C1 segment of cervical spinal cord (tissue), 14 donors: ENCODE measurements at regions not wholly inside any gene's neighbourhood (a gene's known extent, or its start where the extent isn't known, plus 50 kb on each side); places are given as distances from the start of the nearest gene placed in this dataset.
"Not testable (repeated sequence)": the region's sequence is repeated elsewhere in the genome, so short reads cannot be mapped to it uniquely, and the experiment has no call there.

Experiments
- DNase-seq, 14 donors: peaks; one replicate each; lab custom pipeline; 2025; lab: John Stamatoyannopoulos, UW

- no peak for DNase-seq
Observed at GRCh38 chr6:91241946-91242613, 655.2 kb upstream of the MAP3K7 start.

GRCh38 chr6:91240878-91241603 lies 654.2 kb upstream of the MAP3K7 start:
- no peak for DNase-seq

DNA sequence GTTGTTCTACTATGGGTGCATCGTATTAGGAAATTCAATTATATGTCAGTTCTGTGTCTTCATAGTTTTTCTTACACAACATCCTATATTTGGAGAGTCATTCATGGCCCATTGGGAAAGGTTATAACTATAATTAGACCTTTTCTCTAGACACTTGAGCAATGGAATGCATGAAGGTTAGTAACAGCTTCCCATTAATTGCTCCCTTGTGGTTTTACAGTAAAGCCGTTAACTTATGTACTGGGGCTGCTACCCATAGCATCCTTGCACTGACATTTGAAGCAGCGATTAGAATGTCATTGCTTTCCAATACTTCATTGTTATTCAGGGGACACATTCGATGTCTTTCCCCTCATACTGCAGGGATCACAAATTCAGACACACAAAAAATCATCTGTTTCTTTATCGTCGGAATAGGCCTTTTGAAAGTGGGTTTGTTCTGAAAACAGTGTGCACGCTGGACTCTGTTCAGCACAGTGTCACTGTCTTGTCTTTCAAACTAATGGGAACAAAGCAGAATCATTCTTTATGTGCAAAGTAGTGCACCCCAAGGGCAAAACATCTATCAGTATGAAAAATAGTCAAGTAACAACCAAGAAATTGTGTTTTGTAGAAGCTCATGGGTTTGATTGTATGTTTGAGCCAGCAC lies 634.3 kb upstream of the MAP3K7 start:
- DNase-seq, result no peak

GRCh38 chr6:91213229-91213901 lies 626.5 kb upstream of the MAP3K7 start:
- DNase-seq, result no peak

DNA sequence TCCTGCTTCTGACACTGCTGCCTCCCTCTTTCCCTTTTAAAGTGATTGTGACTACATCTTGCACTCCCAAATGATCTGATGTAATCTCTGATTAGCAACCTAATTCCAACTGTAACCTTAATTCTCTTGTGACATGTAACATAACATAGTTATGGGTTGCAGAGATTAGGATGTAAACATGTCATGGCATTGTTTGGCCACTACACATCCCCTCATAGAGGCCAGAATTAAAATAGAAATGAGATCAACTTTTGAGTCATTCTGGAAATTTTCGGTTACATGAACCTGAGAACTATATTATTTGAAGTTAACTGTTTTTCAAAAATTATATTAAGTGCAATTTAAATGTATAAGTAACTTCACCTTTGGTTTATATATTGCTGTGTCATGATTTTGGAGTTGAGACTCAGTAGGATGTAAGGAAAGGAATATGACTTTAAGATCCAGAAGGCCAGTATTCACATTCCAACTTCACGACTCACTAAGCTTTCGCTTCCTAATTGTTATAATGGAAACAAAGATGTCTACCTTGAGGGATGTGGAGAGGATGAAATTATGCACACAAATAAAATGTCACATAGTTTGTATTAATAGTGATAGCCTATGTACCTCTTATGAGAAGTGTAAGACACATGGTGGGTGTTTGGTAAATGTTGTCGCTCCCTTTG lies 611.9 kb upstream of the MAP3K7 start:
- no peak for DNase-seq

DNA sequence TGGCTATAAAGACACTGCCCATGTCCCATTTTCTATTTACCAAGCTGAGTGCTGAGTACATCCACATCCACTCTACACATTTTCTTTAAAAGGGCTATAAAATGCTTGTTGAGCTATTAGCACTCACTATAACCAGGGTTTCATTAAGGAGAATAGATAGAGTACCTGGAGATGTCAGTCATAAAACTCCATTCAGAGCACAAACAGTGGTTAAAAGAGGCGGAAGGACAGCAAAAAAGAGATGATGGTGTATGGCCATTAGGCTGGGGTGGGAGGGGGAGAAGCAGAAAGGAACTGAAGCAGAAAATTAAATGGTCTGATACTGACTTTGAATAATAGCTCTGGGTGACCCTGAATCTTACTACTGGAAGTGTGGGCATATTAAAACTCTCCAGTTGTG lies 609.9 kb upstream of the MAP3K7 start:
- no peak for DNase-seq

DNA sequence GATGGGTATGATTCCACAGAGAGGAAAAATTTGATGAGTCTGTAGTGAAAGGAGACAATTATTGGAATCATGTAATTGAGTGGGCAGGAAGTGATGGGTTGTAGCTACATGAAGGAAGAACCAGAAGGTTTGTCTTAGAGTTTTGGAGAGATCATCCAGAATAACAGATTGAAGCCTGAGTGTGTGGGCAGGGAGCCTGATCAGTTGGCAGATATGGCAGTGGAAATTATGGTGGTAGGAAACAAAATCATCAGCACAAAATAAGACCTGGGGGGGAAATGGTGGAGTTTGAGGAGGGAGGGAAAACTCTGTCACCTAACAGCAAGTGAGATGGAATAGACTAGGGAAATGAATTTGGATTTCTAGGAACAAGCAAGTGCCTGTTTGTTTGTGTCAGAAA lies 606.6 kb upstream of the MAP3K7 start:
- peak in 2 of 14 donors; percentile 4 to 73 for DNase-seq

DNA sequence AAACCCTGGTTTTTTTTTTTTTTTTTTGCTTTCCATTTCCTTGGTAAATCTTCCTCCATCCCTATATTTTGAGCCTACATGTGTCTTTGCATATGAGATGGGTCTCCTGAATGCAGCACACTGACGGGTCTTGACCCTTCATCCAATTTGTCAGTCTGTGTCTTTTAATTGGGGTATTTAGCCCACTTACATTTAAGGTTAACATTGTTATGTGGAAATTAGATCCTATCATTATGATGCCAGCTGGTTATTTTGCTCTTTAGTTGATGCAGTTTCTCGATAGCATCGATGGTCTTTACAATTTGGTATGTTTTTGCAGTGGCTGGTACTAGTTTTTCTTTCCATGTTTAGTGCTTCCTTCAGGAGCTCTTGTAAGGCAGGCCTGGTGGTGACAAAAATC lies 603.2 kb upstream of the MAP3K7 start:
- DNase-seq, result not testable (repeated sequence)

GRCh38 chr6:91185072-91185471 lies 598.2 kb upstream of the MAP3K7 start:
- DNase-seq, result no peak

DNA sequence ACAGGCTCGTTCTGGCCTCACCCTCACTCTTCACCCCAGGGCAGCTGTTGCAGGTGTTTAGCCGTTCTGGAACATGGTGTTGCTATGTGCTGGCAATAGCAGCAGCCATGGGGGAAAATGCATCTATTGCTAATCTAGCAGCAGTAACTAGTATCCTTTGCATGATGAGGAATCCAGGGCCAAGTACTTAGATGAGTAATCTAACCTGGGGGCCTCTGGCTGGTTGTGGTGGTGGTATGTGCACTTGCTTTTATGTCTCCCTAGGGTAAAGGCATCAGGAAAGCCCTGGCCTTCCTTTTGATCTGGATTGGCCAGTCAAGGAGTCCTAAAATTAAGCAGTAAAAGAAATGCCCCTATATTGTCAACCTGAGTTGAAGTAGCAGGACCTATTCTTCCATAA lies 594.5 kb upstream of the MAP3K7 start:
- DNase-seq, result no peak

GRCh38 chr6:91173651-91174050 lies 586.8 kb upstream of the MAP3K7 start:
- DNase-seq, result no peak

GRCh38 chr6:91173186-91173585 lies 586.3 kb upstream of the MAP3K7 start:
- no peak for DNase-seq

DNA sequence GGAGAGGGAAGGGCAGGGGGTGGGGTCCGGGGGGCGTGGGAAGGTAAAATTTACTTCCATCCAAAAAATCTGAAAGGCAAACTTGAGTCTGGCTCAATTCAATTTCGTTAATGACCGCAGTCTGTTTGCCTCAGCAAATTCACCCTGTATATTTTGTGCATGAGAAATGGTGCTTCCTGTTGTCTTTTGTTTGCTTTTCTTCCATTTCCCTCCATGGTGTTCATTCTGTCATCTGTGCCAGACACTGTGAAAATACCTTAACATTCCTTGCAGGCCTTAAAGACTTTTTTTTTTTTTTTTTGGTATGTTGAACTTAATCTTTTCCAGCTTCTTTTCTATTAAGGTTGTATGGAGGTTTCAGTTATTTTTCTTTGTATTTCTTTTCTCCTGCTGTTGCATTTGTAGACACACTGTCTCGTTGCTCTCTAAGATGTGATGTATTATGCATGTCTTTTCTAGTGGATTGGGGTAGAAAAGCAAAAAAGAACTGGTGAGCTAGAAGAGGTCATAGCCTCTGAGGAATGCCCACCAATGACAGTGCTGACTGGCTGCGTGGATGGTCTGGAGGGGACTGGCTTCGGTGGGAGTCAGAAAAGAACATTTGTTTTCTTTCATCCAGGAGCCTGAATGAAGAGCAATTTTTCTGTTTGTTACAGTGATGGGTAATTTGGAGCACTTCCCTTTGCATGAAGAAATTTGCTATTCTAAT lies 585.0 kb upstream of the MAP3K7 start:
- DNase-seq, result no peak

DNA sequence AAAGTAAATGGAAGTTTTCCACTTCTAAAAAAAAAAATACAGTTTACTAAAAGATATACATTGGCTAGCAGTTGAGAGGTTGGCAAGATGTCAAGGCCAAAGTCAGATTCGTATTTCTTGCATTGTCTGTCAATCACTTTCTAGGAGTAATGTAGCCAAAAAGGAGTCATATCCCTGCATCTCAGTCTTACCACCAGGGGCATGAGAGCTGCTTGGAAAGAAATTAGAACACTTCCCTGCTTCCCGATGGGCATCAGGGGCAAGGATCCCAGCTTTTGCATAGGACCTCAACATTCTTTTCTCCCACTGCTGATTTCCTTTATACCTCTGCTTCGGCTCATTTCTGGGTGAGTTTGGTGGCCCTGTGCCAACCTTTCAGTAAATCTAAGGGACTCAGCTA lies 581.0 kb upstream of the MAP3K7 start:
- DNase-seq, result no peak

DNA sequence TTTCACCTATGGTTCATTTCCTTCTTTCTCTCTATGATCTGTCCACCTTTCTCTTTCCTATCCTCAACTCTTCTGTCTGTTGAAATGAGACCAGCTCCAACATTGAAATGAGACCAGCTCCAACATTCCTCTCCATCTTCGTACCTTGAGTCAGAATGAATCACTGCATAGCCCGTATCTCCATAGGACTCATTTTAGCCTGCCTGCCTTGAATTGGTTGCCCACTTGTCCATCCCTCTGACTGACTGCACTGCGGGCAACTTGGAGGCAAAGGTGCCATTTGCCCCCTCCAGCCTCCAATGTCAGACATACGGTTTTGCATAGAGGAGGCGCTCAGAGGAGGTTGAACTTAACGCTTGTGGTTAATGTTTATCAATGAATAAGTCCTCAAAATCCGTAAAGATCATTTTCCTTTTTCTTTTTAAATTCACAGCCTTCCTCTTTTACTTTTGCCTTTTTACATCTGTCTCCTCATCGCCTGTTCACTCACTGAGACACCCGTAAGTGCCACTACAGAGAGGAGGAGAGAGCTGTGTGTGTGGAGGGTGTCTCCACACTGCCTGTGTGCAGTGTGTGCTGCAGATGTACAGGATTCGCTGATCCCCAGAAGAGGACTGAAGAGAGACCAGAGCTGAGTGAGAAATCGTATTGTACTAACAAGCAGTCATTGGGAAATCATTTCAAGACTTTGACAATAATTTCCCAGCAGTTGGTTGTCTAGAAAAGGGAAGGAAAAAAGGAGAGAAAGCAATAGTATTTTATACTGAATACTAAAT lies 579.6 kb upstream of the MAP3K7 start:
- no peak for DNase-seq

- DNase-seq, result no peak
Observed at GRCh38 chr6:91164105-91164504, 577.2 kb upstream of the MAP3K7 start.

DNA sequence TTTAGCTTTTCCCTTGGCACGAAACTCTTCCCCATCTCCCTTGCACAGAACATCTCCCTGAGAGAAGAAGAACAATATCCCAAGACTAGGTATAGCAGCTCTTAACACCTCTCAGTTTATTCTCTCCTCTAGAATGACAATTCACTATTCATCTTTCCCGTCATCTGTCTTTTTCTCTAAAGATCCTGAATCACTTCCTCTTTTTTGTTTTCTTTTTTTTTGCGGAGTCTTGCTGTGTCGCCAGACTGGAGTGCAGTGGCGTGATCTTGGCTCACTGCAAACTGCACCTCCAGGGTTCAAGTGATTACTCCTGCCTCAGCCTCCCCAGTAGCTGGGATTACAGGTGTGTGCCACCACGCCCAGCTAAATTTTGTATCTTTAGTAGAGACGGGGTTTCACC lies 574.4 kb upstream of the MAP3K7 start:
- no peak for DNase-seq

DNA sequence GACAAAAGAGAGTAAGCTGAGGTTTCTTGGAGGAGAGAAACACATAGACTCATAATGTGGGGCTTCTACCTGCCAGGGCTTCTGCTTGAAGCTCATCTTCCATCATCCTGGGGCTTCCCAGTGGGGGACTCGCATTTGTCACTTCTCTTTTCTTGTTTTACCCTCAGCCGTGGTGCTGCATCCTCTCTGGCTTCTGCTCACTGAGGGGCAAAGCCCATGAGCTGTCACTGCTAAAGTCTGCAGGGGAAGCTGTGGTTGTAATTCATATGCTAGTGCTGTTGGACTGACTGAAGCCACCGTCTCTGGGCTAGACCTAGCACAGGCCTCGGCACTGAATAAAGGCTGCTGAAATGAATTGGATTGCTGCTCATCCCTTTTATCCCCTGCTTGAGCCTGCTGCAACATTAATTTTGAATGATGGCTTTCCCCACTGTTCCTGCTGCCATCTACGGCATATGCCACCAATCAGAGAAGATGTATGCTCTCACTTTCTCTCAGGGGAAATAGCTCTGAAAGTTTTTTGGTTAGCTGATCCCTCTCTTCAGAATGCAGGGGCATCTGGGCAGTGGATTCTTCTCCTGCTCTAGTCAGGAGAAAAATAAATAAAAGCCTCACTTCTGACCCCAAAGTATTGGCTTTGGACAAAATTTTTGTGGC lies 568.4 kb upstream of the MAP3K7 start:
- DNase-seq, result no peak

- no peak for DNase-seq
Observed at GRCh38 chr6:91152824-91153223, 566.0 kb upstream of the MAP3K7 start.
